Activated naive CD8-positive, alpha-beta T cell treated with anti-CD3 and anti-CD28 coated beads, Interleukin-2, amount 10 ng/mL, durations not matched to agents 7 days and 5 days (primary cell): ENCODE measurements at regions not wholly inside any gene's neighbourhood (a gene's known extent, or its start where the extent isn't known, plus 50 kb on each side); places are given as distances from the start of the nearest gene placed in this dataset.

Experiments used
- ATAC-seq: fragments of 150-1000 bp; cut with Tn5 transposase; one replicate; pipeline ENCODE4 v1.10.0; 2021; ENCODE audit warnings: low read depth, moderate library complexity
- POLR2A ChIA-PET: fragments of 350-600 bp; sonication (Branson Sonifier 250); formaldehyde crosslinking; loops from one replicate; lab custom pipeline; 2021; ENCODE audit warnings: antibody characterized with exemption; lab: Charles Lee
- DNase-seq: peaks from one replicate; pipeline ENCODE4 v3.0.0; 2021
- H3K27ac Mint-ChIP-seq: one replicate; pipeline ENCODE4 v1.8.0; 2022; ENCODE audit warnings: mild to moderate bottlenecking, mixed read lengths
- H3K27me3 Mint-ChIP-seq: one replicate; pipeline ENCODE4 v1.8.0; 2022; ENCODE audit warnings: mild to moderate bottlenecking, moderate library complexity, mixed read lengths
- H3K36me3 Mint-ChIP-seq: one replicate; pipeline ENCODE4 v1.8.0; 2021; ENCODE audit warnings: mild to moderate bottlenecking, mixed read lengths
- H3K4me1 Mint-ChIP-seq: one replicate; pipeline ENCODE4 v1.8.0; 2021; ENCODE audit warnings: mixed read lengths
- H3K4me3 Mint-ChIP-seq: one replicate; pipeline ENCODE4 v1.8.0; 2022; ENCODE audit warnings: mild to moderate bottlenecking, moderate library complexity, mixed read lengths
- H3K9me3 Mint-ChIP-seq: one replicate; pipeline ENCODE4 v1.8.0; 2021; ENCODE audit warnings: mixed read lengths

- no peak overlapping the region for H3K4me3 Mint-ChIP-seq
- POLR2A ChIA-PET = no interaction called here
- H3K27ac Mint-ChIP-seq = no peak overlapping the region
These were observed 1297.7 kb downstream of the C4orf33 start for GRCh38 chr4:130393642-130394041.

GRCh38 chr4:130395871-130396270, 1299.9 kb downstream of the C4orf33 start:
- Mint-ChIP-seq H3K4me1 (no peaks in the 10 kb centered on the region), H3K9me3 (peaks cover 1% of the 10 kb centered on the region), H3K27ac (no peak overlapping the region), H3K36me3 (no peaks in the 10 kb centered on the region), H3K27me3 (no peaks in the 10 kb centered on the region), H3K4me3 (no peak overlapping the region)
- POLR2A ChIA-PET = no interaction called here
- ATAC-seq = no peak
- no peak for DNase-seq

More at GRCh38 chr4:130393642-130394041, 1297.7 kb downstream of the C4orf33 start:
- no peak for ATAC-seq
- no peaks in the 10 kb centered on the region for H3K9me3 Mint-ChIP-seq
- DNase-seq = no peak
- H3K27me3 Mint-ChIP-seq = no peaks in the 10 kb centered on the region
- H3K36me3 Mint-ChIP-seq = no peaks in the 10 kb centered on the region
- H3K4me1 Mint-ChIP-seq = no peaks in the 10 kb centered on the region

GRCh38 chr4:130403221-130403620, 1307.3 kb downstream of the C4orf33 start:
- Mint-ChIP-seq H3K27me3 (no peaks in the 10 kb centered on the region), H3K4me3 (no peak overlapping the region)

GRCh38 chr4:130416228-130416627, 1320.3 kb downstream of the C4orf33 start:
- no peaks in the 10 kb centered on the region for H3K27me3 Mint-ChIP-seq

More at GRCh38 chr4:130403221-130403620, 1307.3 kb downstream of the C4orf33 start:
- Mint-ChIP-seq H3K9me3 (peaks cover 1% of the 10 kb centered on the region), H3K4me1 (no peaks in the 10 kb centered on the region), H3K36me3 (no peaks in the 10 kb centered on the region), H3K27ac (no peak overlapping the region)
- POLR2A ChIA-PET = no interaction called here
- no peak for DNase-seq
- no peak for ATAC-seq

GRCh38 chr4:130419211-130419975, 1323.4 kb downstream of the C4orf33 start:
- H3K9me3 Mint-ChIP-seq = no peaks in the 10 kb centered on the region
- H3K4me3 Mint-ChIP-seq = no peak overlapping the region
- no peaks in the 10 kb centered on the region for H3K4me1 Mint-ChIP-seq
- POLR2A ChIA-PET = no interaction called here
- H3K27ac Mint-ChIP-seq = no peak overlapping the region
- H3K27me3 Mint-ChIP-seq = no peaks in the 10 kb centered on the region
- DNase-seq (no peak), ATAC-seq (no peak)
- H3K36me3 Mint-ChIP-seq = no peaks in the 10 kb centered on the region

More at GRCh38 chr4:130416228-130416627, 1320.3 kb downstream of the C4orf33 start:
- Mint-ChIP-seq H3K4me3 (no peak overlapping the region), H3K9me3 (no peaks in the 10 kb centered on the region), H3K27ac (no peak overlapping the region), H3K4me1 (no peaks in the 10 kb centered on the region), H3K36me3 (no peaks in the 10 kb centered on the region)
- POLR2A ChIA-PET = no interaction called here
- ATAC-seq = no peak
- no peak for DNase-seq

GRCh38 chr4:130422261-130422660, 1326.3 kb downstream of the C4orf33 start:
- no peak for ATAC-seq
- Mint-ChIP-seq H3K9me3 (peaks cover 2% of the 10 kb centered on the region), H3K36me3 (no peaks in the 10 kb centered on the region), H3K27me3 (no peaks in the 10 kb centered on the region), H3K4me1 (no peaks in the 10 kb centered on the region), H3K27ac (no peak overlapping the region), H3K4me3 (no peak overlapping the region)
- no peak for DNase-seq
- POLR2A ChIA-PET = no interaction called here

- DNase-seq (no peak), ATAC-seq (no peak)
- H3K27me3 Mint-ChIP-seq = no peaks in the 10 kb centered on the region
- H3K27ac Mint-ChIP-seq = no peak overlapping the region
- no peaks in the 10 kb centered on the region for H3K4me1 Mint-ChIP-seq
- H3K36me3 Mint-ChIP-seq = no peaks in the 10 kb centered on the region
- no peak overlapping the region for H3K4me3 Mint-ChIP-seq
- peaks cover 2% of the 10 kb centered on the region for H3K9me3 Mint-ChIP-seq
- POLR2A ChIA-PET = no interaction called here
These were observed 1328.3 kb downstream of the C4orf33 start for GRCh38 chr4:130424211-130424610.

GRCh38 chr4:130432289-130432688, 1336.3 kb downstream of the C4orf33 start:
- Mint-ChIP-seq H3K4me3 (no peak overlapping the region), H3K27ac (no peak overlapping the region), H3K9me3 (peaks cover 12% of the 10 kb centered on the region), H3K4me1 (no peaks in the 10 kb centered on the region), H3K36me3 (no peaks in the 10 kb centered on the region), H3K27me3 (no peaks in the 10 kb centered on the region)
- DNase-seq = no peak
- no peak for ATAC-seq
- POLR2A ChIA-PET = no interaction called here

GRCh38 chr4:130449741-130450140, 1353.8 kb downstream of the C4orf33 start:
- Mint-ChIP-seq H3K9me3 (peaks cover 1% of the 10 kb centered on the region), H3K4me3 (no peak overlapping the region), H3K4me1 (no peaks in the 10 kb centered on the region), H3K27me3 (no peaks in the 10 kb centered on the region), H3K36me3 (no peaks in the 10 kb centered on the region), H3K27ac (no peak overlapping the region)
- DNase-seq (no peak), ATAC-seq (no peak)
- POLR2A ChIA-PET = no interaction called here

- POLR2A ChIA-PET = no interaction called here
- Mint-ChIP-seq H3K4me1 (no peaks in the 10 kb centered on the region), H3K27me3 (no peaks in the 10 kb centered on the region)
These were observed 1372.4 kb downstream of the C4orf33 start for GRCh38 chr4:130468340-130468739.

GRCh38 chr4:130478406-130478805, 1382.5 kb downstream of the C4orf33 start:
- H3K36me3 Mint-ChIP-seq = no peaks in the 10 kb centered on the region
- ATAC-seq = no peak
- no peak for DNase-seq
- H3K27ac Mint-ChIP-seq = no peak overlapping the region
- POLR2A ChIA-PET = no interaction called here
- no peaks in the 10 kb centered on the region for H3K27me3 Mint-ChIP-seq
- no peak overlapping the region for H3K4me3 Mint-ChIP-seq
- H3K9me3 Mint-ChIP-seq = peaks cover 5% of the 10 kb centered on the region
- H3K4me1 Mint-ChIP-seq = no peaks in the 10 kb centered on the region

More at GRCh38 chr4:130468340-130468739, 1372.4 kb downstream of the C4orf33 start:
- H3K27ac Mint-ChIP-seq = no peak overlapping the region
- ATAC-seq = no peak
- DNase-seq = no peak
- no peaks in the 10 kb centered on the region for H3K9me3 Mint-ChIP-seq
- no peaks in the 10 kb centered on the region for H3K36me3 Mint-ChIP-seq
- no peak overlapping the region for H3K4me3 Mint-ChIP-seq

- Mint-ChIP-seq H3K36me3 (no peaks in the 10 kb centered on the region), H3K9me3 (peaks cover 5% of the 10 kb centered on the region), H3K27ac (no peak overlapping the region), H3K4me3 (no peak overlapping the region), H3K4me1 (no peaks in the 10 kb centered on the region), H3K27me3 (no peaks in the 10 kb centered on the region)
- DNase-seq (no peak), ATAC-seq (no peak)
- POLR2A ChIA-PET = no interaction called here
These were observed 1383.1 kb downstream of the C4orf33 start for GRCh38 chr4:130479020-130479419.

- no peak for DNase-seq
- Mint-ChIP-seq H3K4me1 (no peaks in the 10 kb centered on the region), H3K4me3 (no peak overlapping the region), H3K27me3 (no peaks in the 10 kb centered on the region), H3K27ac (no peak overlapping the region), H3K9me3 (peaks cover 5% of the 10 kb centered on the region), H3K36me3 (no peaks in the 10 kb centered on the region)
- POLR2A ChIA-PET = no interaction called here
- no peak for ATAC-seq
These were observed 1383.7 kb downstream of the C4orf33 start for GRCh38 chr4:130479674-130480073.

GRCh38 chr4:130484826-130485225, 1388.9 kb downstream of the C4orf33 start:
- POLR2A ChIA-PET = no interaction called here
- Mint-ChIP-seq H3K27ac (no peak overlapping the region), H3K4me3 (no peak overlapping the region), H3K4me1 (no peaks in the 10 kb centered on the region), H3K9me3 (peaks cover 7% of the 10 kb centered on the region), H3K36me3 (no peaks in the 10 kb centered on the region), H3K27me3 (no peaks in the 10 kb centered on the region)
- no peak for ATAC-seq
- no peak for DNase-seq
